ENCODE measurements at regions not wholly inside any gene's neighbourhood (a gene's known extent, or its start where the extent isn't known, plus 50 kb on each side); places are given as distances from the start of the nearest gene placed in this dataset.

GRCh38 chr3:78148986-78149717 is 1109.3 kb downstream of the ROBO2 start:
- Histone ChIP-seq H3K4me1 (ENCODE audit: insufficient read depth) (no peaks in the 10 kb centered on the region), H3K9me3 (no peaks in the 10 kb centered on the region), H3K27ac (no peak overlapping the region), H3K27me3 (no peaks in the 10 kb centered on the region), H3K4me3 (no peak overlapping the region), H3K36me3 (no peaks in the 10 kb centered on the region)
- 76 to 80% (median 80%) methylated on average over 2 of the region's 2 CpGs for WGBS, 3 donors
- intact Hi-C loops (cut with DNase I), result no loop called here
- DNase-seq, result no peak
- no peak for TF ChIP-seq EP300 (IDR thresholded peaks at IDR 0.05)
- no peak for TF ChIP-seq CTCF (IDR thresholded peaks at IDR 0.05)
- no peak for TF ChIP-seq POLR2A (IDR thresholded peaks at IDR 0.05)

GRCh38 chr3:78153973-78154372 is 1114.1 kb downstream of the ROBO2 start:
- H3K27me3 ChIP-seq, result no peaks in the 10 kb centered on the region
- H3K27ac ChIP-seq, result no peak overlapping the region
- H3K36me3 ChIP-seq, result no peaks in the 10 kb centered on the region
- TF ChIP-seq EP300 (IDR thresholded peaks at IDR 0.05) (no peak), CTCF (IDR thresholded peaks at IDR 0.05) (no peak), POLR2A (IDR thresholded peaks at IDR 0.05) (no peak)
- H3K9me3 ChIP-seq, result no peaks in the 10 kb centered on the region
- no peak for DNase-seq
- H3K4me1 ChIP-seq (ENCODE audit: insufficient read depth), result no peaks in the 10 kb centered on the region
- intact Hi-C loops (cut with DNase I), result no loop called here
- no peak overlapping the region for H3K4me3 ChIP-seq
- WGBS, 3 donors, result 89 to 94% (median 93%) methylated on average over 4 of the region's 4 CpGs

- Histone ChIP-seq H3K4me3 (no peak overlapping the region), H3K27ac (no peak overlapping the region), H3K36me3 (no peaks in the 10 kb centered on the region), H3K9me3 (no peaks in the 10 kb centered on the region), H3K4me1 (ENCODE audit: insufficient read depth) (no peaks in the 10 kb centered on the region), H3K27me3 (no peaks in the 10 kb centered on the region)
- TF ChIP-seq CTCF (IDR thresholded peaks at IDR 0.05) (no peak), EP300 (IDR thresholded peaks at IDR 0.05) (no peak), POLR2A (IDR thresholded peaks at IDR 0.05) (no peak)
- 93 to 97% (median 97%) methylated on average over 3 of the region's 3 CpGs for WGBS, 3 donors
- DNase-seq, result no peak
- intact Hi-C loops (cut with DNase I), result no loop called here
Measured at GRCh38 chr3:78154521-78155186, 1114.8 kb downstream of the ROBO2 start.

DNA sequence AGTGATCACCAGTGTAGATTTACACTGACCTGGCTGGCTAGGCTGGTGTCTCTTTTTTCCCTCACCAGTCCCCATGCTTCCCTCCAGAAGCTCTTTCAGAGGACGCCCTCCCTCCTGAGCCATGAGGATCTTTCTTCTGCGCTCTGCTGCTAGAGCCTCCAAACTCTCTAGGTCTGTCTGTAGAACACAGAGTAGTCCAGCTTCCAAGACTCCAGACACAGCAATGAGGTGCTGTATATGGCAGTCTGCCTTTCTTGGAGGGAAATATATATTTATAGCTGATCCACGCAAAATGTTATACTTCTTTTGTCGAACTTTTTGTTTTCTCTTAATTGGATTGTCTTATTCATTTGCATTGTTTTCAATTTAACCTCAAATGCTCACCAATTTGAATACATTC is 1121.8 kb downstream of the ROBO2 start:
- intact Hi-C loops (cut with DNase I), result no loop called here
- no peak overlapping the region for H3K27ac ChIP-seq
- no peak for DNase-seq
- H3K4me1 ChIP-seq (ENCODE audit: insufficient read depth), result no peaks in the 10 kb centered on the region
- TF ChIP-seq EP300 (IDR thresholded peaks at IDR 0.05), result no peak
- TF ChIP-seq POLR2A (IDR thresholded peaks at IDR 0.05), result no peak
- TF ChIP-seq CTCF (IDR thresholded peaks at IDR 0.05), result no peak
- no peaks in the 10 kb centered on the region for H3K36me3 ChIP-seq
- H3K27me3 ChIP-seq, result peaks cover under 1% of the 10 kb centered on the region
- H3K4me3 ChIP-seq, result no peak overlapping the region
- H3K9me3 ChIP-seq, result no peaks in the 10 kb centered on the region
- 94 to 98% (median 96%) methylated on average over 4 of the region's 4 CpGs for WGBS, 3 donors
